Tibial nerve (tissue), 4 donors: ENCODE measurements at regions not wholly inside any gene's neighbourhood (a gene's known extent, or its start where the extent isn't known, plus 50 kb on each side); places are given as distances from the start of the nearest gene placed in this dataset.

Experiments used
- DNase-seq, 2 donors: peaks; one replicate each; pipeline ENCODE4 v3.0.0-alpha.2; 2019; ENCODE audit warnings: low spot score in 2 of 2
- H3K27ac ChIP-seq, 4 donors: fragments of 200-600 bp; sonication (generic) in 3 of 4; one replicate each; pipeline ENCODE4 v1.5.1; 2017 to 2019; ENCODE audit warnings: mild to moderate bottlenecking in 1 of 4
- H3K27me3 ChIP-seq, 2 donors: fragments of 200-600 bp; sonication (generic) in 1 of 2; one replicate each; pipeline versions ENCODE4 v1.5.1 to v1.6.0; 2017 to 2019
- H3K36me3 ChIP-seq, 3 donors: fragments of 200-600 bp; sonication (generic); one replicate each; pipeline ENCODE4 v1.5.1; 2018 to 2019
- H3K4me1 ChIP-seq, 4 donors: fragments of 200-600 bp; sonication (generic) in 3 of 4; one replicate each; pipeline ENCODE4 v1.5.1; 2017 to 2019
- H3K4me3 ChIP-seq, 4 donors: fragments of 200-600 bp; sonication (generic) in 3 of 4; one replicate each; pipeline ENCODE4 v1.5.1; 2017 to 2019; ENCODE audit warnings: mild to moderate bottlenecking in 1 of 4, moderate library complexity in 1 of 4
- H3K9me3 ChIP-seq, 4 donors: fragments of 200-600 bp; sonication (generic) in 3 of 4; one replicate each; pipeline ENCODE4 v1.5.1; 2017 to 2019
- CTCF ChIP-seq, 5 experiments: fragments of 200-600 bp in 3 of 5; fragments of 450-650 bp in 2 of 5; sonication (generic) in 3 of 5; IDR thresholded peaks; one replicate each; pipeline ENCODE4 v1.5.1; 2016 to 2019; ENCODE audit warnings: antibody characterized with exemption in 5 of 5, mild to moderate bottlenecking in 3 of 5, moderate library complexity in 2 of 5
- EP300 ChIP-seq, 2 donors: sonication (generic); formaldehyde crosslinking; IDR thresholded peaks; one replicate each; pipeline ENCODE4 v1.6.1; 2017; ENCODE audit warnings: antibody characterized with exemption in 2 of 2, mild to moderate bottlenecking in 1 of 2
- POLR2A ChIP-seq, 2 donors: fragments of 450-650 bp; IDR thresholded peaks; one replicate each; pipeline ENCODE4 v1.6.1; 2017; ENCODE audit warnings: antibody characterized with exemption in 2 of 2, mild to moderate bottlenecking in 2 of 2, moderate library complexity in 2 of 2
- WGBS, 2 donors: methylation state at CpG; one replicate each; pipeline ENCODE4 v1.1.5; 2018; 5-methylcytosine and 5-hydroxymethylcytosine counted together

- H3K4me3 ChIP-seq = no peak overlapping the region
- DNase-seq = no peak
- no peak overlapping the region for H3K27ac ChIP-seq
- H3K36me3 ChIP-seq = no peaks in the 10 kb centered on the region
- H3K4me1 ChIP-seq = no peaks in the 10 kb centered on the region
- TF ChIP-seq EP300 (IDR thresholded peaks at IDR 0.05) = no peak
- no peak for TF ChIP-seq POLR2A (IDR thresholded peaks at IDR 0.05)
- TF ChIP-seq CTCF (IDR thresholded peaks at IDR 0.05) = no peak
- 60 to 69% methylated on average over 2 of the region's 2 CpGs for WGBS, 2 donors
- no peaks in the 10 kb centered on the region for H3K27me3 ChIP-seq
- peaks cover 0 to 7% (median 1%) of the 10 kb centered on the region in 4 donors for H3K9me3 ChIP-seq
Measured at GRCh38 chr21:22544747-22545146, 1546.5 kb downstream of the NCAM2 start.

GRCh38 chr21:22552390-22552789 is 1554.2 kb downstream of the NCAM2 start:
- Histone ChIP-seq H3K4me3 (no peak overlapping the region), H3K27ac (no peak overlapping the region), H3K36me3 (no peaks in the 10 kb centered on the region), H3K4me1 (no peaks in the 10 kb centered on the region), H3K27me3 (no peaks in the 10 kb centered on the region), H3K9me3 (no peaks in the 10 kb centered on the region)
- DNase-seq = no peak
- no peak for TF ChIP-seq CTCF (IDR thresholded peaks at IDR 0.05)
- no peak for TF ChIP-seq POLR2A (IDR thresholded peaks at IDR 0.05)
- no peak for TF ChIP-seq EP300 (IDR thresholded peaks at IDR 0.05)

- DNase-seq = no peak
- Histone ChIP-seq H3K36me3 (no peaks in the 10 kb centered on the region), H3K27me3 (no peaks in the 10 kb centered on the region), H3K9me3 (no peaks in the 10 kb centered on the region), H3K4me1 (no peaks in the 10 kb centered on the region), H3K27ac (no peak overlapping the region), H3K4me3 (no peak overlapping the region)
- TF ChIP-seq EP300 (IDR thresholded peaks at IDR 0.05) (no peak), POLR2A (IDR thresholded peaks at IDR 0.05) (no peak), CTCF (IDR thresholded peaks at IDR 0.05) (no peak)
- WGBS, 2 donors = 73 to 76% methylated on average over 6 of the region's 6 CpGs
Measured at GRCh38 chr21:22554690-22555316, 1556.6 kb downstream of the NCAM2 start.

- TF ChIP-seq CTCF (IDR thresholded peaks at IDR 0.05) (no peak), EP300 (IDR thresholded peaks at IDR 0.05) (no peak)
- Histone ChIP-seq H3K9me3 (peaks cover 0 to 2% (median 0%) of the 10 kb centered on the region in 4 donors), H3K36me3 (no peaks in the 10 kb centered on the region), H3K27me3 (no peaks in the 10 kb centered on the region), H3K4me1 (no peaks in the 10 kb centered on the region), H3K27ac (no peak overlapping the region), H3K4me3 (no peak overlapping the region)
- no peak for DNase-seq
Measured at GRCh38 chr21:22556829-22557228, 1558.6 kb downstream of the NCAM2 start.

GRCh38 chr21:22561946-22562345 is 1563.7 kb downstream of the NCAM2 start:
- WGBS, 2 donors = 98% methylated on average over 13 to 14 of the region's 16 CpGs
- TF ChIP-seq POLR2A (IDR thresholded peaks at IDR 0.05) (no peak), CTCF (IDR thresholded peaks at IDR 0.05) (no peak), EP300 (IDR thresholded peaks at IDR 0.05) (no peak)
- Histone ChIP-seq H3K36me3 (no peaks in the 10 kb centered on the region), H3K27me3 (no peaks in the 10 kb centered on the region), H3K9me3 (peaks cover 0 to 4% (median 0%) of the 10 kb centered on the region in 4 donors), H3K27ac (no peak overlapping the region), H3K4me1 (no peaks in the 10 kb centered on the region), H3K4me3 (no peak overlapping the region)
- no peak for DNase-seq
